ENCODE measurements at regions not wholly inside any gene's neighbourhood (a gene's known extent, or its start where the extent isn't known, plus 50 kb on each side); places are given as distances from the start of the nearest gene placed in this dataset.

DNA sequence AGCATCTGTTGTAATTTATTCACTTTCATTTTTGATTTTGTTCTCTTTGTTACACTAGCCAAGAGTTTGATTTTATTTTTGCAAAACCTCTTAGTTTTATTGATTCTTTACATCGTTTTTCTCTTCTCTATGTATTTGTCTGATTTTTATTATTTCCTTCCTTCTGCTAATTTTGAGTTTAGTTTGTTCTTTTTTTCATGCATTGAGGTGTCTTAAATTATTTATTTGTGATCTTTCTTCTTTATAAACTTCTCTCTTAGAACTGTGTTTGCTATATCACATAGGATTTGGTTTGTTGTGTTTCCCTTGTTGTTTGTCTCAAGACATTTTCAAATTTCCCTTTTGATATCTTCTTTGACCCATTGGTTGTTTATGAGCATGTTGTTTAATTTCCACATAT, 51.7 kb upstream of the NFKBIA start:
- DNase-seq = no peak
- TF ChIP-seq POLR2A (IDR thresholded peaks at IDR 0.05; ENCODE audit: low read length) (no peak), GATA1 (IDR thresholded peaks at IDR 0.05; ENCODE audit: low read depth, low read length) (no peak)

DNA sequence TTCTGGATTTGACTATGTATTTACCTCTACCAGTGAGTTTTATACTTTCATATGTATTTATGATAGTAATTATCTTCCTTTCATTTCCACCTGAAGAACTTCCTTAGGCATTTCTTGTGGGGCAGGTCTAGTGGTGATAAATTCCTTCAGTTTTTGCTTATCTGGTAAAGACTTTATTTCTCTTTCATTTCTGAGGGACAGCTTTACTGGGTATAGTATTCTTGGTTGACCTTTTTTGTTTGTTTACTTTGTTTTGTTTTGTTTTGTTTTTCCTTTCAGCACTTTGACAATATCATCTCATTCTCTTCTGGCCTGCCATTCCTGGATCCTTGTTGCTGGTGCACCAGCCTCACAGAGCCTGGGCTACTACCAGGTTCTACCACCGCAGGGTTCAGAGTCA, 53.9 kb upstream of the NFKBIA start:
- no peak for TF ChIP-seq GATA1 (IDR thresholded peaks at IDR 0.05; ENCODE audit: low read depth, low read length)
- no peak for TF ChIP-seq POLR2A (IDR thresholded peaks at IDR 0.05; ENCODE audit: low read length)
- DNase-seq = no peak

DNA sequence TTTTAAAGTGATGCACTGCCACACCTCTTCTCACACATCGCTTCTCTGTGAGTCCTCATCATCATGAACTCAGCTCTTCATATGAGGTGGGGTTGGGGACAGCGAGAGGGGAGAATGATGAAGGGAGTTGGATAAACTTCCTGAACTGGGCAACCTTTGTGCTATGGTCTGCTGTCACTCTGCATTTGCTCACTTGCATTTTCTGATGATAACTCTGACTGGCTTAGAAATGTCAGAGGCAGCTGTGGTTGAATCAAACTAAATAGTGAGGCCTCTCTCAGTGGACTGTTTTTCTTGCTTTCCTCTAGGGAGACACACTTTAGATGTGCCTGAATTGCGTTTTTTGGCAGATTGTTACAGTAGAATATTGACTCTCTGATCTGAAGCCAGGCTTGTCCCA, 55.2 kb upstream of the NFKBIA start:
- DNase-seq = no peak
- no peak for TF ChIP-seq GATA1 (IDR thresholded peaks at IDR 0.05; ENCODE audit: low read depth, low read length)
- TF ChIP-seq POLR2A (IDR thresholded peaks at IDR 0.05; ENCODE audit: low read length) = no peak

DNA sequence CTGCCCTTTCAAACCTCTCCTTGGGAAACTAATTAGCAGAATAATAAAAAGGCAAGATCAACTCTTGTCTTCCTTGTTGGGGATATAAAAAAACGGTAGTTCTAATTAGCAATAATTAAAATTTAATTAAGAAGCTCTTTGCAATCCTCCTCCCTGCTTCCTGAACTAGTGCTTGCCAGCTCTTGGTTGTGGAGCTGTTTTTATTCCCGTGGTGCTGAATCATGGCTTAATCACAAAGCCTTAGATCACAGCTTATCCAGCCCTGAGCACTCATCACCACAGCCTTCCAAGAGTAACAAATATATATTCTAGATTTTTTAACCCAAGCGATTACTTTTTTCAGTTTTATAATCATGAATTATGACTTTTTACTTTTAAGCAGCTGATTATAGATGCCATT, 63.2 kb upstream of the INSM2 start:
- TF ChIP-seq POLR2A (IDR thresholded peaks at IDR 0.05; ENCODE audit: low read length) (no peak), GATA1 (IDR thresholded peaks at IDR 0.05; ENCODE audit: low read depth, low read length) (no peak)
- DNase-seq = no peak

DNA sequence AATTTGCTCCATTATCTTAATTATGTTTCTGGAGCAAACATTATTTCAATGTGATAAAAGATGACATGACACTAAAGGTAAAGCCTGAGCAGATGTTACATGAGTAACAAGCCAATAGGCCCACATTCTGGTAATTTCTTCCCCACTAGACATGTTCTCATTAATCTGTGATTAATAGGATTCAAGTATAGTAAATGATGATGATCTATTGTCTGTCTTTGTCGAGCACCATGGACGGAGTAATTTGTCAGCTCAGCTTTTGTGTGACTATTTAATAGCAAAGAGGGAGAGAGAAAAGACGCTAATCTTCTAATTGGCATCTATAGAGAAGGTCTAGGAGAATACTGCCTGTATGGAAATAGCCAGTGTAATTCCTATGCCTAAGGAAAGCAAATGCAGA, 62.2 kb upstream of the INSM2 start:
- TF ChIP-seq POLR2A (IDR thresholded peaks at IDR 0.05; ENCODE audit: low read length) = no peak
- TF ChIP-seq GATA1 (IDR thresholded peaks at IDR 0.05; ENCODE audit: low read depth, low read length) = no peak
- no peak for DNase-seq

DNA sequence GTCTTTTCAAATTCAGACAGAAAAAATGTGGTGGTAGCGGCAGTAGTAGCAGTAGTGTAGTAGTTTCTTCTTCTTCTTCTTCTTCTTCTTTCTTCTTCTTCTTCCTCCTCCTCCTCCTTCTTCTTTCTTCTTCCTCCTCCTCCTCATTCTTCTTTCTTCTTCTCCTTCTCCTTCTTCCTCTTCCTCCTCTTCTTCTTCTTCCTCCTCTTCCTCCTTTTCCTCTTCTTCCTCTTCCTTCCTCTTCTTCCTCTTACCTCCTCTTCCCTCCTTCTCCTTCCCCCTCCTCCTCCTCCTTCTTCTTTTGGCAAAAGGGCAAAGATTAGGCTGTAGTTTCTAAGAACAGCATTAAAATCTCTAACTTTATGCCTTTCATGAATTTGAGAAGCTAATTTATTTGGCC, 59.6 kb upstream of the INSM2 start:
- TF ChIP-seq GATA1 (IDR thresholded peaks at IDR 0.05; ENCODE audit: low read depth, low read length) = no peak
- no peak for TF ChIP-seq POLR2A (IDR thresholded peaks at IDR 0.05; ENCODE audit: low read length)
- DNase-seq = no peak

DNA sequence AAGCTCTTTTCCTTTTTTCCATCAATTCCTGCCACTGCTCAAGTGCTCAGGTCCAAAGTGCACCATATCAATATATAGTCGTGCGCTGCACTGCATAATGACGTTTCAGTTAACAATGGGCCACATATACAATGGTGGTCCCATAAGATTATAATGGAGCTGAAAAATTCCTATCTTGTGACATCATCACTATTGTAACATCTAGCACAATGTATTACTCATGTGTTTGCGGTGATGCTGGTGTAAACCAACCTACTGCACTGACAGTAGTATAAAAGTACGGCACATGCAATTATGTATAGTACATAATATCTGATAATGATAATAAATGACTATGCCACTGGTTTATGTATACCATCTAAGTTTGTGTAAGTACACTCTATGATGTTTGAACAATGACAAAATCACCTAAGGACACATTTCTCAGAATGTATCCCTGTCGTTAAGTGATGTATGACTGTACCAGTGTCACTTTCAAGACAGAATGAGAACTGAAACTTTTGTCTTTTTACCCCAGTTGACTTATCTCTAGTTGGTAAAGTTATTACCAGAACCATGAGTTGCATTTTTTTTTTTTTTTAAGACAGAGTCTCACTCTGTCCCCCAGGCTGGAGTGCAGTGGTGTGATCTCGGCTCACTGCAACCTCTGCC, 53.7 kb upstream of the INSM2 start:
- no peak for TF ChIP-seq GATA1 (IDR thresholded peaks at IDR 0.05; ENCODE audit: low read depth, low read length)
- no peak for TF ChIP-seq POLR2A (IDR thresholded peaks at IDR 0.05; ENCODE audit: low read length)
- DNase-seq = no peak

DNA sequence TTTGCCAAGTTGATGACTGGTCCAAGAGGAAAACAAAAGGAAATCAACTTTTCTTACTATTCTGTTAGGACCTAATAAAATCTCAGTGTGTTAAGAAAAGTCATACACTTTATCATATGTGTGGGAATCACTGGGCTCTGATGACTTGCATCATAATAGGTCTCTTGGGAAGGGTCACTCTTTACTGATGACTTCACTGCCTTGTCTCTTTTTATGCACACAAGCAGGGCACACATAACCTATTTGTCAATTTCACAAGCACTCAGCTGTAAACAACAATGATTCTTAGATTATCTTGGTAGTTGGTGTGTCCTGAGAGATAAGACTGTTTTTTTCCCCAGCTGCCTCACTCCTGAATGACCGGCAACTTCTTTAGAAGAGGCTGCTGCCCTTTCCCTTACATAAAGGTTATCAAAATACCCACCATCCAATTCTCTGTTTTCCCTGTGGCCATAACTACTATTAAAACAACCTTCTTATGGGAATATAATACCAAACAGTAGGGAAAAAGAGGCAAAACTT, 50.9 kb upstream of the INSM2 start:
- TF ChIP-seq GATA1 (IDR thresholded peaks at IDR 0.05; ENCODE audit: low read depth, low read length) (no peak), POLR2A (IDR thresholded peaks at IDR 0.05; ENCODE audit: low read length) (no peak)
- DNase-seq = peak in 1 of 2 experiments; percentile 14
